IMR-90 (cell line): ENCODE measurements at regions not wholly inside any gene's neighbourhood (a gene's known extent, or its start where the extent isn't known, plus 50 kb on each side); places are given as distances from the start of the nearest gene placed in this dataset.

Experiments
- ATAC-seq: fragments of 200-7000 bp; cut with Tn5 transposase; 2 replicates; pipeline ENCODE4 v1.9.1; 2020; ENCODE audit warnings: low read depth, mild to moderate bottlenecking, moderate library complexity
- BruUV-seq: library from RNA; stranded (reverse); fragments of 400-500 nt; replicated peaks from 2 replicates; lab custom pipeline; 2021; lab: Mats Ljungman, UMichigan
- CTCF ChIA-PET: fragments of 300-600 bp; formaldehyde crosslinking; extraction: SDS; loops from one replicate; lab custom pipeline; 2021; ENCODE audit warnings: antibody characterized with exemption; lab: Yijun Ruan, JAX
- POLR2A ChIA-PET: fragments of 300-600 bp; sonication (Branson Sonifier 250); formaldehyde crosslinking; loops from one replicate; lab custom pipeline; 2022; ENCODE audit warnings: antibody characterized with exemption; ENCODE audit not compliant: unreplicated experiment; lab: Charles Lee
- DNase-seq: peaks from one replicate; pipeline ENCODE4 v3.0.0; 2013
- H2AFZ ChIP-seq: replicated peaks from 2 replicates; pipeline ENCODE3; 2013; ENCODE audit warnings: low read length, mild to moderate bottlenecking; ENCODE audit not compliant: poor library complexity
- H2AK5ac ChIP-seq: 2 replicates; pipeline ENCODE4 v1.6.1; 2013; ENCODE audit warnings: low read depth, low read length, inconsistent platforms
- H2AK9ac ChIP-seq: replicated peaks from 2 replicates; pipeline ENCODE3; 2013; ENCODE audit warnings: mild to moderate bottlenecking, low read depth, low read length, moderate library complexity; ENCODE audit not compliant: poor library complexity
- H2BK120ac ChIP-seq: 2 replicates; pipeline ENCODE4 v1.6.1; 2013; ENCODE audit warnings: low read depth, low read length, inconsistent platforms
- H2BK15ac ChIP-seq: 3 replicates; pipeline ENCODE4 v1.6.1; 2013; ENCODE audit warnings: low read depth, low read length, inconsistent platforms
- H2BK20ac ChIP-seq: 2 replicates; pipeline ENCODE4 v1.6.1; 2013; ENCODE audit warnings: low read depth, mild to moderate bottlenecking, inconsistent platforms, low read length, moderate library complexity
- H2BK5ac ChIP-seq: 2 replicates; pipeline ENCODE4 v1.6.1; 2013; ENCODE audit warnings: mild to moderate bottlenecking, low read depth, low read length, inconsistent platforms; ENCODE audit not compliant: poor library complexity, severe bottlenecking
- H3K14ac ChIP-seq: replicated peaks from 2 replicates; pipeline ENCODE4 v1.6.1; 2013; ENCODE audit warnings: low read depth, low read length, inconsistent platforms
- H3K18ac ChIP-seq: 2 replicates; pipeline ENCODE4 v1.6.1; 2013; ENCODE audit warnings: low read depth, low read length, control low read depth
- H3K23ac ChIP-seq: 2 replicates; pipeline ENCODE4 v1.6.1; 2013; ENCODE audit warnings: low read depth, low read length, inconsistent platforms
- H3K27ac ChIP-seq: 2 replicates; pipeline ENCODE4 v1.5.1; 2013; ENCODE audit warnings: mild to moderate bottlenecking, control low read depth, low read length; ENCODE audit not compliant: insufficient read depth
- H3K27me3 ChIP-seq: 2 replicates; pipeline ENCODE4 v1.6.1; 2013; ENCODE audit warnings: low read length; ENCODE audit not compliant: control insufficient read depth, insufficient read depth
- H3K36me3 ChIP-seq: 2 replicates; pipeline ENCODE4 v1.6.1; 2013; ENCODE audit warnings: low read length, mixed read lengths; ENCODE audit not compliant: control insufficient read depth, insufficient read depth
- H3K4ac ChIP-seq: 2 replicates; pipeline ENCODE4 v1.6.1; 2013; ENCODE audit warnings: low read depth, low read length, inconsistent platforms
- H3K4me1 ChIP-seq: 2 replicates; pipeline ENCODE4 v1.6.1; 2013; ENCODE audit warnings: low read length, mixed read lengths; ENCODE audit not compliant: control insufficient read depth, insufficient read depth
- H3K4me2 ChIP-seq: 2 replicates; pipeline ENCODE4 v1.6.1; 2013; ENCODE audit warnings: low read depth, mild to moderate bottlenecking, control low read depth, low read length, moderate library complexity
- H3K4me3 ChIP-seq: 2 replicates; pipeline ENCODE4 v1.5.1; 2013; ENCODE audit warnings: low read depth, mild to moderate bottlenecking, control low read depth, low read length, moderate library complexity; ENCODE audit not compliant: insufficient read depth
- H3K56ac ChIP-seq: 2 replicates; pipeline ENCODE4 v1.6.1; 2013; ENCODE audit warnings: low read length, inconsistent platforms; ENCODE audit not compliant: insufficient read depth; ENCODE audit errors: extremely low read depth
- H3K79me1 ChIP-seq, 2 experiments: 2 replicates each; pipeline ENCODE4 v1.6.1; 2013; ENCODE audit warnings: low read length in 2 of 2, inconsistent platforms in 1 of 2, low read depth in 1 of 2
- H3K9ac ChIP-seq: 2 replicates; pipeline ENCODE4 v1.6.1; 2013; ENCODE audit warnings: low read depth, low read length, control low read depth
- H3K9me1 ChIP-seq: 2 replicates; pipeline ENCODE4 v1.6.1; 2013; ENCODE audit warnings: low read length, inconsistent platforms; ENCODE audit not compliant: insufficient read depth
- H3K9me3 ChIP-seq: 2 replicates; pipeline ENCODE4 v1.6.1; 2013; ENCODE audit warnings: low read length; ENCODE audit not compliant: control insufficient read depth, insufficient read depth
- H4K20me1 ChIP-seq: 2 replicates; pipeline ENCODE4 v1.6.1; 2013; ENCODE audit warnings: low read length, inconsistent platforms; ENCODE audit not compliant: insufficient read depth
- H4K5ac ChIP-seq: 2 replicates; pipeline ENCODE4 v1.6.1; 2013; ENCODE audit warnings: mild to moderate bottlenecking, low read depth, low read length, control low read depth
- H4K8ac ChIP-seq, 2 experiments: 2 replicates each; pipeline ENCODE4 v1.6.1; 2013; ENCODE audit warnings: low read depth in 2 of 2, low read length in 2 of 2, control low read depth in 1 of 2, inconsistent platforms in 1 of 2
- H4K91ac ChIP-seq: 2 replicates; pipeline ENCODE4 v1.6.1; 2013; ENCODE audit warnings: low read depth, low read length, inconsistent platforms; ENCODE audit not compliant: insufficient read depth
- CEBPB ChIP-seq: IDR thresholded peaks from 2 replicates; pipeline ENCODE4 v1.6.1; 2012; ENCODE audit warnings: low read depth, low read length, improper control_type of control experiment
- FOS ChIP-seq: fragments of 150-350 bp; IDR thresholded peaks from 2 replicates; pipeline ENCODE4 v1.6.1; 2016; ENCODE audit warnings: low read depth, low read length
- MAZ ChIP-seq: IDR thresholded peaks from 2 replicates; pipeline ENCODE4 v1.6.1; 2012; ENCODE audit warnings: low read depth, mild to moderate bottlenecking, low read length, improper control_type of control experiment, moderate library complexity, borderline replicate concordance
- MXI1 ChIP-seq: IDR thresholded peaks from 2 replicates; pipeline ENCODE4 v1.6.1; 2012; ENCODE audit warnings: low read depth, mild to moderate bottlenecking, low read length, moderate library complexity, borderline replicate concordance
- NFE2L2 ChIP-seq: fragments of 150-350 bp; IDR thresholded peaks from 2 replicates; pipeline ENCODE4 v1.6.1; 2016; ENCODE audit warnings: low read depth, mild to moderate bottlenecking, low read length
- POLR2A ChIP-seq: IDR thresholded peaks from 2 replicates; pipeline ENCODE4 v1.6.1; 2012; ENCODE audit warnings: mild to moderate bottlenecking, low read depth, low read length
- RAD21 ChIP-seq: IDR thresholded peaks from 2 replicates; pipeline ENCODE4 v1.6.1; 2012; ENCODE audit warnings: low read length, improper control_type of control experiment
- RFX5 ChIP-seq: IDR thresholded peaks from 2 replicates; pipeline ENCODE4 v1.8.0; 2012; ENCODE audit warnings: low read depth, mild to moderate bottlenecking, low read length, moderate library complexity
- SMC3 ChIP-seq: fragments of 150-350 bp; IDR thresholded peaks from 2 replicates; pipeline ENCODE4 v1.6.1; 2016; ENCODE audit warnings: low read depth, mild to moderate bottlenecking, antibody characterized with exemption, low read length, moderate library complexity
- WGBS, 2 experiments: methylation state at CpG; one replicate each; pipeline versions ENCODE4 v1.1.5 to v1.1.7; 2013; ENCODE audit warnings: missing lambda C conversion rate in 2 of 2; ENCODE audit not compliant: insufficient read length in 1 of 2; ENCODE audit errors: extremely low coverage in 2 of 2; 5-methylcytosine and 5-hydroxymethylcytosine counted together
- dilution Hi-C: fragments of 300-500 bp; cut with HindIII; formaldehyde crosslinking; loops from one replicate; pipeline ENCODE4 v1.14.3; 2018; ENCODE audit warnings: low sequenced_read_pairs; ENCODE audit not compliant: unreplicated experiment
- in situ Hi-C: fragments of 300-500 bp; cut with MboI; formaldehyde crosslinking; loops from 3 replicates; pipeline ENCODE4 v1.14.3; 2019; ENCODE audit warnings: low sequenced_read_pairs, inconsistent platforms, mixed read lengths
- intact Hi-C: fragments of 100-400 bp; cut with micrococcal nuclease; formaldehyde crosslinking; loops from 2 replicates; pipeline ENCODE4 v1.10.0; 2022
- TF ChIP-seq, protein P1 (sequence below): fragments of 150-350 bp; IDR thresholded peaks from 2 replicates; pipeline ENCODE4 v1.6.1; 2017; ENCODE audit warnings: mild to moderate bottlenecking, antibody characterized with exemption, low read length, low read depth
- TF ChIP-seq, protein P2 (sequence below): conservative IDR thresholded peaks from 2 replicates; pipeline ENCODE4 v1.5.1; 2012; ENCODE audit warnings: mild to moderate bottlenecking, low read depth, low read length, improper control_type of control experiment
- TF ChIP-seq, protein P3 (sequence below): fragments of 150-350 bp; IDR thresholded peaks from 2 replicates; pipeline ENCODE4 v1.6.1; 2016; ENCODE audit warnings: low read depth, mild to moderate bottlenecking, low read length, moderate library complexity, borderline replicate concordance

DNA sequence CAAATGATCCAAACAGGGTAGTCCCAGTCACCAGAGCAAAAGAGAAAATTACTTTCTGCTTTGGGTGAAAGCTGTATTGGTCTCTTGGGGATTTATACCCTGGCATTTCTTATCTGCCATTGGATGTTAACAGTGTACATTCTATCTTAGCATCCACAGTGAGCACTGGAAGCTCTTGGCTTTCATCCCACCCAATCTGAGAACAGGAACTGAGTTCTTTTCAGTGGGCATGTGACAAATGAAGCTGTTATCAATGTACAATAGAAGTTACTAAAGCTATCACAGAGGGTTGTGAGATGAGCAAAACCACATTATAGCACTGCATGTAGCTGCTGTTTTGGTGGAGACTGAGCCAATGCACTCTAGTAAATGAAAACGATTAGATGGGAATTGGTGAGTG, 300.7 kb downstream of the TUSC7 start:
- H2AK9ac ChIP-seq = no peak overlapping the region
- in situ Hi-C loops = loop anchor here (25.0 kb wide), 2 partner anchors 702 to 1627 kb away; no protein-coding TSS in a partner anchor
- no peak overlapping the region for H3K4me3 ChIP-seq
- H3K9me1 ChIP-seq = 0 out of 2 replicates have a peak, but pooled peaks cover 3% of the 10 kb centered on the region
- no peak overlapping the region for H3K14ac ChIP-seq
- no peak overlapping the region for H4K5ac ChIP-seq
- WGBS, 2 experiments = 50% methylated on average over 1 of the region's 1 CpG; no CpG with 5 or more reads in 1 of the 2 experiments
- H3K36me3 ChIP-seq = no peaks in the 10 kb centered on the region
- no TSS peak for BruUV-seq
- H3K79me1 ChIP-seq = no peaks in the 10 kb centered on the region
- DNase-seq (no peak), ATAC-seq (no peak)
- H4K20me1 ChIP-seq = no peaks in the 10 kb centered on the region
- H2BK120ac ChIP-seq = no peak overlapping the region
- no peak overlapping the region for H3K56ac ChIP-seq
- H3K9ac ChIP-seq = no peak overlapping the region
- H3K23ac ChIP-seq = no peak overlapping the region
- no peak overlapping the region for H4K91ac ChIP-seq
- POLR2A ChIA-PET = no interaction called here
- intact Hi-C loops = no loop called here
- no peak overlapping the region for H2BK15ac ChIP-seq
- no peak overlapping the region for H3K4me2 ChIP-seq
- no peak overlapping the region for H2BK5ac ChIP-seq
- TF ChIP-seq MXI1 (no peak), POLR2A (no peak), NFE2L2 (no peak), RAD21 (no peak), SMC3 (no peak), MAZ (no peak), RFX5 (no peak), FOS (no peak), CEBPB (no peak)
- TF ChIP-seq, protein P1, sequence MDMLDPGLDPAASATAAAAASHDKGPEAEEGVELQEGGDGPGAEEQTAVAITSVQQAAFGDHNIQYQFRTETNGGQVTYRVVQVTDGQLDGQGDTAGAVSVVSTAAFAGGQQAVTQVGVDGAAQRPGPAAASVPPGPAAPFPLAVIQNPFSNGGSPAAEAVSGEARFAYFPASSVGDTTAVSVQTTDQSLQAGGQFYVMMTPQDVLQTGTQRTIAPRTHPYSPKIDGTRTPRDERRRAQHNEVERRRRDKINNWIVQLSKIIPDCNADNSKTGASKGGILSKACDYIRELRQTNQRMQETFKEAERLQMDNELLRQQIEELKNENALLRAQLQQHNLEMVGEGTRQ = no peak
- TF ChIP-seq, protein P2, sequence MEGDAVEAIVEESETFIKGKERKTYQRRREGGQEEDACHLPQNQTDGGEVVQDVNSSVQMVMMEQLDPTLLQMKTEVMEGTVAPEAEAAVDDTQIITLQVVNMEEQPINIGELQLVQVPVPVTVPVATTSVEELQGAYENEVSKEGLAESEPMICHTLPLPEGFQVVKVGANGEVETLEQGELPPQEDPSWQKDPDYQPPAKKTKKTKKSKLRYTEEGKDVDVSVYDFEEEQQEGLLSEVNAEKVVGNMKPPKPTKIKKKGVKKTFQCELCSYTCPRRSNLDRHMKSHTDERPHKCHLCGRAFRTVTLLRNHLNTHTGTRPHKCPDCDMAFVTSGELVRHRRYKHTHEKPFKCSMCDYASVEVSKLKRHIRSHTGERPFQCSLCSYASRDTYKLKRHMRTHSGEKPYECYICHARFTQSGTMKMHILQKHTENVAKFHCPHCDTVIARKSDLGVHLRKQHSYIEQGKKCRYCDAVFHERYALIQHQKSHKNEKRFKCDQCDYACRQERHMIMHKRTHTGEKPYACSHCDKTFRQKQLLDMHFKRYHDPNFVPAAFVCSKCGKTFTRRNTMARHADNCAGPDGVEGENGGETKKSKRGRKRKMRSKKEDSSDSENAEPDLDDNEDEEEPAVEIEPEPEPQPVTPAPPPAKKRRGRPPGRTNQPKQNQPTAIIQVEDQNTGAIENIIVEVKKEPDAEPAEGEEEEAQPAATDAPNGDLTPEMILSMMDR = no peak
- TF ChIP-seq, protein P3, sequence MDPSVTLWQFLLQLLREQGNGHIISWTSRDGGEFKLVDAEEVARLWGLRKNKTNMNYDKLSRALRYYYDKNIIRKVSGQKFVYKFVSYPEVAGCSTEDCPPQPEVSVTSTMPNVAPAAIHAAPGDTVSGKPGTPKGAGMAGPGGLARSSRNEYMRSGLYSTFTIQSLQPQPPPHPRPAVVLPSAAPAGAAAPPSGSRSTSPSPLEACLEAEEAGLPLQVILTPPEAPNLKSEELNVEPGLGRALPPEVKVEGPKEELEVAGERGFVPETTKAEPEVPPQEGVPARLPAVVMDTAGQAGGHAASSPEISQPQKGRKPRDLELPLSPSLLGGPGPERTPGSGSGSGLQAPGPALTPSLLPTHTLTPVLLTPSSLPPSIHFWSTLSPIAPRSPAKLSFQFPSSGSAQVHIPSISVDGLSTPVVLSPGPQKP = no peak
- H4K8ac ChIP-seq = no peak overlapping the region
- H3K9me3 ChIP-seq = no peaks in the 10 kb centered on the region
- CTCF ChIA-PET = no interaction called here
- no peaks in the 10 kb centered on the region for H3K4me1 ChIP-seq
- no peak overlapping the region for H2AK5ac ChIP-seq
- H3K27ac ChIP-seq = no peak overlapping the region
- no peaks in the 10 kb centered on the region for H3K27me3 ChIP-seq
- H3K4ac ChIP-seq = no peak overlapping the region
- H2AFZ ChIP-seq = no peak overlapping the region
- H3K18ac ChIP-seq = no peak overlapping the region
- dilution Hi-C loops = no loop called here
- H2BK20ac ChIP-seq = no peak overlapping the region
